Activated CD4-positive, alpha-beta T cell treated with anti-CD3 and anti-CD28 coated beads, Interleukin-2, amount 10 ng/mL, durations not matched to agents 7 days and 5 days (primary cell): ENCODE measurements at regions not wholly inside any gene's neighbourhood (a gene's known extent, or its start where the extent isn't known, plus 50 kb on each side); places are given as distances from the start of the nearest gene placed in this dataset.

Experiments used
- CTCF ChIA-PET: fragments of 350-600 bp; sonication (Branson Sonifier 250); formaldehyde crosslinking; loops from one replicate; lab custom pipeline; 2021; ENCODE audit warnings: antibody characterized with exemption; lab: Charles Lee
- POLR2A ChIA-PET: fragments of 350-600 bp; sonication (Branson Sonifier 250); formaldehyde crosslinking; loops from one replicate; lab custom pipeline; 2021; ENCODE audit warnings: antibody characterized with exemption; lab: Charles Lee
- DNase-seq: peaks from one replicate; pipeline ENCODE4 v3.0.0-alpha.2; 2020
- H3K27ac Mint-ChIP-seq: one replicate; pipeline ENCODE4 v1.8.0; 2021; ENCODE audit warnings: mild to moderate bottlenecking, moderate library complexity, mixed read lengths
- H3K27me3 Mint-ChIP-seq: one replicate; pipeline ENCODE4 v1.8.0; 2021; ENCODE audit warnings: mixed read lengths
- H3K36me3 Mint-ChIP-seq: one replicate; pipeline ENCODE4 v1.8.0; 2021; ENCODE audit warnings: low read depth, mixed read lengths
- H3K4me1 Mint-ChIP-seq: one replicate; pipeline ENCODE4 v1.8.0; 2021; ENCODE audit warnings: mixed read lengths
- H3K4me3 Mint-ChIP-seq: one replicate; pipeline ENCODE4 v1.8.0; 2021; ENCODE audit warnings: mild to moderate bottlenecking, moderate library complexity, mixed read lengths
- H3K9me3 Mint-ChIP-seq: one replicate; pipeline ENCODE4 v1.8.0; 2021; ENCODE audit warnings: mixed read lengths

DNA sequence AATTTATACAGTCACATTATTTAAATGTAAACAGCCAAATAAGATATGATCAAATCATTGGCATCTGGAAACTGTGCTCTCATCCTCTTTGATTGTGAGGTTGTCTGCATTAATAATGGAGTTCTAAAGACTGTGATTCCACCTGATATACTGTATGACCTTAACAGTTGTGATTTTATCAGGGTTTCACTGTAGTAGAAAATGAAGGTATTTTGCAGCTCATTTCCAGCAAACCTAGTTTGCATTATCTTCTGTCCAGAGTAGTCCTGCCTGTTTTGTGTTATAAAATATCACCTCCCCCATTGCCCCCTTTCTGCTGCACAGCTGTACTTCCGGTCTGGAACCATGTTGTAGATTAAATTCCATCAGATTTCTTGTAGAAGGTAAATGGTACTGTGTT is 731.6 kb upstream of the FANCL start:
- Mint-ChIP-seq H3K9me3 (no peaks in the 10 kb centered on the region), H3K4me1 (no peaks in the 10 kb centered on the region)
- POLR2A ChIA-PET = no interaction called here

DNA sequence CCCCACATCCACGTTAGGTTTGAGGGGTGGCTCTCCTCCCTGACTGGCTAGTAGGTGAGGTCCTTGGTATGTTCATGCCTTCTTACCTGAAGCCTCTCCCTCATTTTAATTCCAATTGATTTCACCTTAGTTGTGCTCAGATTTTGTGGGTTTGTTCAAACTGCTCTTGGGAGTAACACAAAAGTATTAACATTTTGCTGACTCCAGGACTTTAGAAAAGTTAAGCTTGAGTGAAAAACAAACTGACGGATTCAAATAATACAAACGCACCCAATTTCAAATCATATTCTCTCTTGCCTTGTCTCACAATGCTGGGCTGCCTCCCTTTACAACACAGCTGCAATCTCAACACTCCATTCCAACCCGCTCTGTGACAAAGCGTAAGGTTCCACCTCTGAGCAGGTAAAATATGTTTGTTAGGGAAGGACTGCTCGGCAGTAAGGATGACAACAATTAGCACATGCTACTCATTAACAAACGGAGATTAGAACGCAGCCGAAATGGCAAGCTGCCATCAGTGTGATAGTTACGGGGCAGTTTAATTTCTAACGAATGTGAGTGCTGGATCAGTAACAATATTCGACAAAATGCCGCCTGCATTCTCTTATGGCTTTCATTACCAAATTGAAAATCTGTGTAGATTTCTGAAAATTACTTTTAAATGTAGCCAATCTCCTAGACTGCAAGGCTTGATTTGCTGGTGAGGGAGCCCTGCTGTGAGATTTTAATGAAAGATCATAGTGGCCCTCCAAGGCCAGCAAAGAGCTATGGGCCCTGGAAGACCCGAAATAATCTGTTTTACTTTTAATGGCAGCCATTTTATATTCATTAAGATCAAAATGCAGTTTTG is 730.6 kb upstream of the FANCL start:
- no peak for DNase-seq
- ChIA-PET POLR2A (no interaction called here), CTCF (no interaction called here)
- no peaks in the 10 kb centered on the region for H3K4me1 Mint-ChIP-seq
- H3K9me3 Mint-ChIP-seq = no peaks in the 10 kb centered on the region
- H3K27ac Mint-ChIP-seq = no peak overlapping the region
- no peak overlapping the region for H3K4me3 Mint-ChIP-seq
- H3K27me3 Mint-ChIP-seq = no peaks in the 10 kb centered on the region
- no peaks in the 10 kb centered on the region for H3K36me3 Mint-ChIP-seq

More for the DNA sequence above, 731.6 kb upstream of the FANCL start:
- no peak for DNase-seq
- CTCF ChIA-PET = no interaction called here
- Mint-ChIP-seq H3K27ac (no peak overlapping the region), H3K27me3 (no peaks in the 10 kb centered on the region), H3K36me3 (no peaks in the 10 kb centered on the region), H3K4me3 (no peak overlapping the region)

DNA sequence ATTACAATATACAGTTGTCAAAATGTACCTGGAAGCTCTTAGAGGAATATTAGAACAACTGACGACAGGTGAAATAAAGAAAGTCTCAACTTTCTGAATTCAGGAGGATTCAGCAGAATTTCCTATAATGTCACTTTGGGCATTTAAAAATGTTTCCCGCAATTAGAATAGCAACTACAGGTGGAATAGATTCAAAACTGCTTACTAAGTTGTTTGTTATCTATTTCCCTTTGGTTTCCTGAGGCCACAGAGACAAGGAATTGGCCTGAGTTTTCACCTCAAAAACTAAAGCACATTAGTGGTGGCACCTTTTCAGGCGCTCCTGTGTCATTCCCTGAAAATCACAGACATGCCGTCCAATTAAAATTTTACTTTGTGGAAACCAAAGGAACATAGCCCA is 729.2 kb upstream of the FANCL start:
- CTCF ChIA-PET = no interaction called here
- no peaks in the 10 kb centered on the region for H3K4me1 Mint-ChIP-seq
- no peak overlapping the region for H3K4me3 Mint-ChIP-seq
- no peaks in the 10 kb centered on the region for H3K27me3 Mint-ChIP-seq
- DNase-seq = no peak
- no peak overlapping the region for H3K27ac Mint-ChIP-seq
- no peaks in the 10 kb centered on the region for H3K9me3 Mint-ChIP-seq
- no peaks in the 10 kb centered on the region for H3K36me3 Mint-ChIP-seq
- POLR2A ChIA-PET = no interaction called here

DNA sequence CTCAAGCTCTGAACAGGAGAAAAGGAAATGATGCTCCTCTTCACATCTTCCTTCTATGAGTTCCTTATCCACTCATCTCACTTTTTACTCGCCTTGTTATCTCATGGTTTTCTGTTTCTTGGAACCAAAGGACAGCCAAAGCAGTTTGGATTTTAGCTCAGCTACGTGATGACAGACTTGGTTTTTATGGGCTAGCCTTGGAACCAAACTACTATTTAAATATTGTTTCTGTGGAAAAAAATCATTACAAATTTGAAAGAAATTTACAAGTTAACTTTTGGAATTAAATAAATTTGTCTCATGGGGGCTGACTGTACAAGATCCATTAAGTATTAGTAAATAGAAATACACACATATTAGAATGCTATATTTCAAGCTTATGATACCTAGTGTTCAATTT is 727.8 kb upstream of the FANCL start:
- no peak for DNase-seq
- Mint-ChIP-seq H3K9me3 (no peaks in the 10 kb centered on the region), H3K27ac (no peak overlapping the region), H3K4me1 (no peaks in the 10 kb centered on the region), H3K27me3 (no peaks in the 10 kb centered on the region), H3K36me3 (no peaks in the 10 kb centered on the region), H3K4me3 (no peak overlapping the region)
- ChIA-PET CTCF (no interaction called here), POLR2A (no interaction called here)

DNA sequence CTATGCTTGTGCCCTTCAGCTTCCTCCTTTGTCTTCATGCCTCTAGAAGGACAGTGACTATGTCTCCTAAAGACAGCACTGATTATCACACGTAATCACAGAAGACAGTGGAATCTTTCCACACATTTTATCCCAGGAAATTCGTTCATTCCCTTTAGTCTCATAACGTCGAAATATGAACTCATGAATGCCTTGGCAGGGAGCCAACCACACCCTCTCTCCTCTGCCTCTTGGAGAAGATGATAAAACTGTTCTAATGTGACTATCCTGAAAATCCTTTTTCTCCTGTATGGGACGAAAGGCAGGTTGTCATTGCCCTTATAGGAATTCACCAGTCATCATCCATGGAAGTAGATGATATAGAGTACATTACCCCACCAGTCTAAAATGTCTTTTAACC is 726.6 kb upstream of the FANCL start:
- H3K27ac Mint-ChIP-seq = no peak overlapping the region
- no peaks in the 10 kb centered on the region for H3K27me3 Mint-ChIP-seq
- H3K36me3 Mint-ChIP-seq = no peaks in the 10 kb centered on the region
- H3K4me3 Mint-ChIP-seq = no peak overlapping the region
- POLR2A ChIA-PET = no interaction called here
- no peaks in the 10 kb centered on the region for H3K9me3 Mint-ChIP-seq
- CTCF ChIA-PET = no interaction called here
- DNase-seq = no peak
- no peaks in the 10 kb centered on the region for H3K4me1 Mint-ChIP-seq

DNA sequence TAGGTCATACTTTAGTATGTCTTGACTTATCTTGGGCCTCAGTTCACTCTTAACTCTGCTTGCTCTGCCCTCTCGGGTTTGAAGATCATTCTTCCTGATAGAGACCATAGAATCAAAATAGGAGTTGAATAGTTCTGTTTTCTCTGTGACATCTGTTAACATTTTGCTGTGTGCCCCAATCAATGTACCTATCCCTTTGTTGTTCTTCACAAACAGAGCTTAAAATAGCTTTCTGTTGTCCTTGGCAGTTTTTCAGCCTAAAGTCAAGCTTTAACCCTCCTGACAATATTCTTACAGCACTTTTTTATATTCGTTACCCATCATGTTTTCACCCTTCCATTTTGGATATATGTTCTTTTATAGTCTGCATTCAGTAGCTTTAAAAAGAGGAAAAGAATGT is 724.5 kb upstream of the FANCL start:
- POLR2A ChIA-PET = no interaction called here
- CTCF ChIA-PET = no interaction called here
- DNase-seq = no peak
- H3K36me3 Mint-ChIP-seq = no peaks in the 10 kb centered on the region
- no peak overlapping the region for H3K27ac Mint-ChIP-seq
- H3K4me1 Mint-ChIP-seq = no peaks in the 10 kb centered on the region
- H3K9me3 Mint-ChIP-seq = no peaks in the 10 kb centered on the region
- H3K27me3 Mint-ChIP-seq = no peaks in the 10 kb centered on the region
- H3K4me3 Mint-ChIP-seq = no peak overlapping the region

DNA sequence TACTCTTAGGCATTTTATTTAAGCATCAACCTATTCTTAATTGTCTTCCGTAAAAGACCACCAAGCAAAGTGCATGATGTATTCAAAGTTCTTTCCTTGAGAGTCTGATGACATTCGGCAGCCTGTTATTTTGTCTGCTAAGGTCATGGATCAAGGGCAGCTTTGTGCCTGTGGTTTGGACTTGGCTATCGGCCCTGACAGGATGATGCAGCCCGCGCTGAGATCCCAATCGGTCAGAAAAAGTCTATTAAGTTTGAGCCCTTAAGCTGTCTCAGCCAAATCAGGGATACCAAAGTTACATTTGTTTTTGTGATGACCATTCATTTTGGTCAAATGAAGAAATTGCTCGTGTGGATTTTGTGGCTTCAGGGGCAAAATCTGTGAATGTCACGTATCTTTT is 718.9 kb upstream of the FANCL start:
- Mint-ChIP-seq H3K4me3 (no peak overlapping the region), H3K4me1 (no peaks in the 10 kb centered on the region), H3K27ac (no peak overlapping the region), H3K9me3 (no peaks in the 10 kb centered on the region), H3K36me3 (no peaks in the 10 kb centered on the region), H3K27me3 (no peaks in the 10 kb centered on the region)
- ChIA-PET POLR2A (no interaction called here), CTCF (no interaction called here)
- no peak for DNase-seq

DNA sequence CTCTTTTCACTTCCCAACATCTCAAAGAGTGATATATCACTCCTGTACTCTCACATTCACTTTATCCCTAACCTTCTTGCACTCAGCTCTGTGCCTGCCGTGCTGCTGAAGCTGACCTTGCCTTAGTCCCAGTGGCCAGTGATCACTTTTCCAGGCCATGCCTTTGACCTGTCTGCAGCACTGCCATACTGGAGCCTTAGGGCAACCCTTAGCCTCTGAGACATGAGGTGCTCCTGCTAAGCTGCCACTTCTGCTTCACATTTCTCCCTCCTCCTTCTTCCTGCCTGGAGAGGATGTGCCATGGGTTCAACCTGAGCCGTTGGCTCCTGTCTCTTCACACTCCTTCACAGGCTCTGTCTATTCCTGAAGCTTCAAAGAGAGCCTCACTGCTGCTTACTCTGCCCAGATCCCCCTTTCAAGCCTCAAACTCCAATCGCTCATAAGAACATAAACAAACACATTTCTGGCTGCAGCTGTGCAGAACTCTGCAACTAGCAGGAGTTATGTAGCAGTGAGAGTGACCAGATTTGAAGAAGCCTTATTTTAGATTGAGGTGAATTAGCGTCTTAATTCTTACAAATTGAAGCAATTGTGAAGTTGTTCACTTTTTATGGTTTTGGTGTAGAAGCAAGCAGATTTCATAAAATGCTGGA is 716.2 kb upstream of the FANCL start:
- H3K4me3 Mint-ChIP-seq = no peak overlapping the region
- no peaks in the 10 kb centered on the region for H3K36me3 Mint-ChIP-seq
- H3K4me1 Mint-ChIP-seq = no peaks in the 10 kb centered on the region
- no peaks in the 10 kb centered on the region for H3K9me3 Mint-ChIP-seq
- no peak for DNase-seq
- no peak overlapping the region for H3K27ac Mint-ChIP-seq
- H3K27me3 Mint-ChIP-seq = no peaks in the 10 kb centered on the region
- CTCF ChIA-PET = no interaction called here
- POLR2A ChIA-PET = no interaction called here

DNA sequence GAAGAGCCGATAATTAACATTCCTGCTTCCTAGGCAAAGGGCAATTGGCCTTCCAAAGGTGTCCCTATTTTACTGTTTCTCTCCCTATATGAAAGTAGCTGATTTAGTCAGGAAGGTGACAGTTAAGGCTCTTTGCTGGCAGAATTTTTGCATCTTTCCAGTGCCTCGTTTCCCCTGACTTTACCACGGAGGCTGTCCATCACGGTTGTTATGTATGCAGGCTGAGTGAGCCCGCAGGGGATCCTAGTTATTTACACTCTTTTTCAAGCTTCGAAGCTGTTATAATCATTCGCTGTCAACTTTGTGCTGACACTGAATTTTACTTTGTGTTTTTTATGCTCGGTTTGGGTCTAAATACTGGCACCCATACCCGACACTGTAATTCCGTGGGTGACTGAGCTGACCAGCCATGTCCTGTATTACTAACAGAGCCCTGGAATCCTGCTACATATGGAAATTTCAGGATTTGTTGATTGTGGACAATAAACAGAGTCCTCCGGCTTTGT is 713.8 kb upstream of the FANCL start:
- no peaks in the 10 kb centered on the region for H3K9me3 Mint-ChIP-seq
- no peaks in the 10 kb centered on the region for H3K36me3 Mint-ChIP-seq
- no peaks in the 10 kb centered on the region for H3K4me1 Mint-ChIP-seq
- H3K27ac Mint-ChIP-seq = no peak overlapping the region
- ChIA-PET CTCF (no interaction called here), POLR2A (no interaction called here)
- no peaks in the 10 kb centered on the region for H3K27me3 Mint-ChIP-seq
- no peak overlapping the region for H3K4me3 Mint-ChIP-seq
- no peak for DNase-seq

DNA sequence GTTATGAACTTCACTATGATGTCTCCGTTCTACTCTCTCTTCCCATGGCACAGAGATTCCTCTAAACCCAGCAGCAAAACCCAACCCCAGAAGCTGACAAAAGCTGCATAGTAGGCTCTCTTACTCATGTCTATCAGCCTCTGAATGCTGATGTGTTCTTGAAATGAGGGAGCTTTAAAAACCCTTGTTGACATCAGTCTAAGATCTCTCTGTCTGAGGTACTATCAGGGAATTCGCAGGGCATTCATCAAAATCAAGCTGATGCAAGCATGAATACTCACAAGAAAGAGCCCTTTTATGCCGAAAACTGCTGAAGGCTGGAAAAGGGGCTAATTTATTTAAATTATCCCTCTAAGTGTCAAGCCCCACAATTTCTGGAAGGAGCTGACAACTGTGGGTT is 710.6 kb upstream of the FANCL start:
- no peaks in the 10 kb centered on the region for H3K9me3 Mint-ChIP-seq
- no peaks in the 10 kb centered on the region for H3K36me3 Mint-ChIP-seq
- CTCF ChIA-PET = no interaction called here
- H3K27me3 Mint-ChIP-seq = no peaks in the 10 kb centered on the region
- no peak overlapping the region for H3K4me3 Mint-ChIP-seq
- no peaks in the 10 kb centered on the region for H3K4me1 Mint-ChIP-seq
- no peak overlapping the region for H3K27ac Mint-ChIP-seq
- POLR2A ChIA-PET = no interaction called here
- no peak for DNase-seq

DNA sequence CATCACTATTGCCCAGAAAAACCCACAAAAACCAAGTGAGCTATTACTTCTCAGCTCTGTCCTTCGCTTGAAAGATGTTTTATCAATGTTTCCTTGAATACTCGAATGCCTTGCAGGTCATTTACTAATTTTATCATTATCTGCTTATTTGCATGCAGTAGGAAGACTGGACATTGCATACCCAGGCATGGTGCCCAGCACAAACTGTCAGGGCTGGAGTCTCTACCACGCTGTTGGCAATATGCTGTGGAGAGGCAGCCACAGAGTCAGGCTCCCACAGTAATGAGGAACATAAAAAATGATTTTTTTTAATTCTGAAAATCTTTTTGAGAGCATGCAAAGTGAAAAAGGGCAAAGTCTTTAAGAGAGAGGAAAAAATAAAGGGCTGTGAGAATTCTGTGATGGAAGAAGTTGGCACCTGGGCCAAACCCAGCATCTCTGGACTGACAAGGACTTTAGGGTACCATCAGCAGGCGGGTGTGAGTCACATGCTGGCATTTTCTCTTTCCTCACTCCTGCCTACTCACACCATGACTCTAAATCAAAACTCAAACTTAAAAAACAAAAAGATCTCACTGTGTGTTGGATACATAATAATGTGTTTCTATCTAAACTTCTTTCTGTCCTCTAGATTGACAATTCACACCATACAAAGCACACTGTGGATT is 709.8 kb upstream of the FANCL start:
- CTCF ChIA-PET = no interaction called here
- no peak overlapping the region for H3K4me3 Mint-ChIP-seq
- no peaks in the 10 kb centered on the region for H3K4me1 Mint-ChIP-seq
- no peaks in the 10 kb centered on the region for H3K9me3 Mint-ChIP-seq
- H3K36me3 Mint-ChIP-seq = no peaks in the 10 kb centered on the region
- H3K27me3 Mint-ChIP-seq = no peaks in the 10 kb centered on the region
- H3K27ac Mint-ChIP-seq = no peak overlapping the region
- POLR2A ChIA-PET = no interaction called here
- no peak for DNase-seq

DNA sequence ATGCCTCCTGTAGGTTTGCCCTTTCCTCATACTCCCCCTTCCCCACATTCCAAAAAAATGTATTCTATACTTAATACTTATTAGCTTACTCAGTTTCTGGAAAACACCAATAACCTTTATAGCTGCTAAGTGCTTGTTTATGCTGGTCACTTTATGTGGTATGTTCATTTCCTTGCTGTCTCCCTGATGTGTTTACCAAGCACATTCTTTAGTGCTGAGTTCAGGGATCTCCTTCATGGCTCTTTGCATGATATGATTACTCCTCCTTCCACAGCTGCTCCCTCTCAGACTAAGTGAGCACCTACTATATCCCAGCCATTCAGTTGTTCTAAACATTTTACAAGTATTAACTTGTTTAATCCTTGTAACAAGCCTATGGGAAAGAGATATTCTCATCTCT is 698.3 kb upstream of the FANCL start:
- POLR2A ChIA-PET = no interaction called here
- Mint-ChIP-seq H3K4me1 (no peaks in the 10 kb centered on the region), H3K27ac (no peak overlapping the region), H3K4me3 (no peak overlapping the region), H3K9me3 (no peaks in the 10 kb centered on the region), H3K36me3 (no peaks in the 10 kb centered on the region), H3K27me3 (no peaks in the 10 kb centered on the region)
- CTCF ChIA-PET = no interaction called here
- DNase-seq = no peak

DNA sequence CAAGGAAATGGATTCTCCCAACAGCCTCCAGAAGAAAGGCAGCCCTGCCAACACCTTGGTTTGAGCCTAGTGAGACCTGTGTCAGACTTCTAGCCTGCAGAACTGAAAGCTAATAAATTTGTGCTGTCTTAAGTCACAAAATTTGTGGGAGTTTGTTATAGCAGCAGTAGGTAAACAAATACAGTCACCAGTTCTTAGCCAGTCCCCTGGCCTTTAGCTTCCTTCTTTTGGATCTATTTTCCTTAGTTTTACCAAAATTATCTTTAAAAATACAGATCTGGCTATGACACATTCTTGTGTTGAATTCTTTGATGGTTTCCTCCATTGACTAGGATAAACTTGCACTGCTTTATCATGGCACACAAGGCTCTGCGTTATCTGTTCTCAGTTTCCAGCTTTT is 697.9 kb upstream of the FANCL start:
- Mint-ChIP-seq H3K4me1 (no peaks in the 10 kb centered on the region), H3K36me3 (no peaks in the 10 kb centered on the region), H3K27me3 (no peaks in the 10 kb centered on the region), H3K4me3 (no peak overlapping the region), H3K9me3 (no peaks in the 10 kb centered on the region), H3K27ac (no peak overlapping the region)
- ChIA-PET CTCF (no interaction called here), POLR2A (no interaction called here)
- DNase-seq = no peak
